Smooth muscle cell (in vitro differentiated cells): ENCODE measurements at regions not wholly inside any gene's neighbourhood (a gene's known extent, or its start where the extent isn't known, plus 50 kb on each side); places are given as distances from the start of the nearest gene placed in this dataset.

ENCODE experiments used
- DNase-seq: peaks from one replicate; lab custom pipeline; 2025; ENCODE audit not compliant: unreplicated experiment; lab: John Stamatoyannopoulos, UW
- H2AFZ ChIP-seq: fragments of 200-600 bp; sonication (generic); 2 replicates; pipeline ENCODE4 v1.6.0; 2016; ENCODE audit warnings: antibody characterized with exemption, low read depth, mild to moderate bottlenecking
- H3F3A ChIP-seq: fragments of 200-600 bp; sonication (generic); 2 replicates; pipeline ENCODE4 v1.6.0; 2017; ENCODE audit warnings: antibody characterized with exemption, low read depth
- H3K27ac ChIP-seq: fragments of 200-600 bp; sonication (generic); 2 replicates; pipeline ENCODE4 v1.5.1; 2016; ENCODE audit warnings: low read depth, mild to moderate bottlenecking
- H3K27me3 ChIP-seq: fragments of 200-600 bp; sonication (generic); 2 replicates; pipeline ENCODE4 v1.6.1; 2016; ENCODE audit warnings: low read depth, mild to moderate bottlenecking
- H3K36me3 ChIP-seq: fragments of 200-600 bp; sonication (generic); 2 replicates; pipeline ENCODE4 v1.5.1; 2016; ENCODE audit warnings: low read depth
- H3K4me1 ChIP-seq: fragments of 200-600 bp; sonication (generic); 2 replicates; pipeline ENCODE4 v1.5.1; 2016; ENCODE audit warnings: low read depth
- H3K4me2 ChIP-seq: fragments of 200-600 bp; sonication (generic); 2 replicates; pipeline ENCODE4 v1.6.0; 2016; ENCODE audit warnings: mild to moderate bottlenecking
- H3K4me3 ChIP-seq: fragments of 200-600 bp; sonication (generic); 2 replicates; pipeline ENCODE4 v1.5.1; 2016; ENCODE audit warnings: mild to moderate bottlenecking
- H3K79me2 ChIP-seq: fragments of 200-600 bp; sonication (generic); 2 replicates; pipeline ENCODE4 v1.6.0; 2016; ENCODE audit warnings: low read depth, mild to moderate bottlenecking
- H3K9ac ChIP-seq: fragments of 200-600 bp; sonication (generic); 2 replicates; pipeline ENCODE4 v1.6.0; 2016; ENCODE audit warnings: low read depth
- H3K9me3 ChIP-seq: fragments of 200-600 bp; sonication (generic); replicated peaks from 2 replicates; pipeline ENCODE4 v1.5.1; 2016; ENCODE audit warnings: low read depth
- H4K20me1 ChIP-seq: fragments of 200-600 bp; sonication (generic); 2 replicates; pipeline ENCODE4 v1.6.0; 2016; ENCODE audit warnings: low read depth
- WGBS: methylation state at CpG from one replicate; pipeline ENCODE4 v1.1.7; 2016; ENCODE audit warnings: low lambda C conversion rate; 5-methylcytosine and 5-hydroxymethylcytosine counted together
- TF ChIP-seq, protein P1 (sequence below): fragments of 200-600 bp; sonication (generic); IDR thresholded peaks from 2 replicates; pipeline ENCODE4 v1.5.1; 2017; ENCODE audit warnings: borderline replicate concordance, mild to moderate bottlenecking, antibody characterized with exemption; ENCODE audit not compliant: insufficient read depth, poor library complexity, severe bottlenecking

DNA sequence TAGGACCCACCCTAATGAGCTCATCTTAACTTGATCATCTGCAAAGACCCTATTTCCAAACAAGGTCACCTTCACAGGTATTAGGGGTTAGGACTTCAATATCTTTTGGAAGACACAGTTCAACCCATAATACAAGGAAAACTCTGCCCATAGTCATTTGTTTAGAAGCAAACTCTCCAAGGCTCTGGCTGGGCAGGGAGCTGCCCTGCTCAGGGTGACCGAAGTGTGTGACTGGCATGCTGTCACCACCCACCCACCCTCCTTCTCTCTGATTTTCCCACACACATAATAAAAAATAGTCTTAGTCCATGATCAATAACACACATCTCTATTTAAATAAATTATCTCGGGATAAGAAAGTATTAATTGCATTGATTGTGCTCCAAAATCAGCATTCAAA is 161.1 kb downstream of the KCTD15 start:
- no peaks in the 10 kb centered on the region for H3K9me3 ChIP-seq
- no peak overlapping the region for H2AFZ ChIP-seq
- no peaks in the 10 kb centered on the region for H3K79me2 ChIP-seq
- TF ChIP-seq, protein P1, sequence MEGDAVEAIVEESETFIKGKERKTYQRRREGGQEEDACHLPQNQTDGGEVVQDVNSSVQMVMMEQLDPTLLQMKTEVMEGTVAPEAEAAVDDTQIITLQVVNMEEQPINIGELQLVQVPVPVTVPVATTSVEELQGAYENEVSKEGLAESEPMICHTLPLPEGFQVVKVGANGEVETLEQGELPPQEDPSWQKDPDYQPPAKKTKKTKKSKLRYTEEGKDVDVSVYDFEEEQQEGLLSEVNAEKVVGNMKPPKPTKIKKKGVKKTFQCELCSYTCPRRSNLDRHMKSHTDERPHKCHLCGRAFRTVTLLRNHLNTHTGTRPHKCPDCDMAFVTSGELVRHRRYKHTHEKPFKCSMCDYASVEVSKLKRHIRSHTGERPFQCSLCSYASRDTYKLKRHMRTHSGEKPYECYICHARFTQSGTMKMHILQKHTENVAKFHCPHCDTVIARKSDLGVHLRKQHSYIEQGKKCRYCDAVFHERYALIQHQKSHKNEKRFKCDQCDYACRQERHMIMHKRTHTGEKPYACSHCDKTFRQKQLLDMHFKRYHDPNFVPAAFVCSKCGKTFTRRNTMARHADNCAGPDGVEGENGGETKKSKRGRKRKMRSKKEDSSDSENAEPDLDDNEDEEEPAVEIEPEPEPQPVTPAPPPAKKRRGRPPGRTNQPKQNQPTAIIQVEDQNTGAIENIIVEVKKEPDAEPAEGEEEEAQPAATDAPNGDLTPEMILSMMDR = no peak
- H3F3A ChIP-seq = no peaks in the 10 kb centered on the region
- no peak overlapping the region for H3K4me3 ChIP-seq
- H3K9ac ChIP-seq = no peak overlapping the region
- no peak for DNase-seq
- H3K4me2 ChIP-seq = no peak overlapping the region
- 90% methylated on average over 2 of the region's 2 CpGs for WGBS
- no peaks in the 10 kb centered on the region for H3K27me3 ChIP-seq
- no peaks in the 10 kb centered on the region for H3K36me3 ChIP-seq
- H3K4me1 ChIP-seq = no peaks in the 10 kb centered on the region
- H3K27ac ChIP-seq = no peak overlapping the region
- H4K20me1 ChIP-seq = no peaks in the 10 kb centered on the region

- Histone ChIP-seq H3K4me2 (no peak overlapping the region), H3K27me3 (no peaks in the 10 kb centered on the region), H3K27ac (no peak overlapping the region), H2AFZ (no peak overlapping the region), H3K4me1 (no peaks in the 10 kb centered on the region), H3K79me2 (no peaks in the 10 kb centered on the region), H4K20me1 (no peaks in the 10 kb centered on the region), H3K9ac (no peak overlapping the region), H3F3A (no peaks in the 10 kb centered on the region), H3K36me3 (no peaks in the 10 kb centered on the region), H3K9me3 (no peaks in the 10 kb centered on the region), H3K4me3 (no peak overlapping the region)
- WGBS = 79% methylated on average over 6 of the region's 6 CpGs
- DNase-seq = no peak
- TF ChIP-seq, protein P1 = no peak
Observed at GRCh38 chr19:33960566-33960965, 163.9 kb downstream of the KCTD15 start.

GRCh38 chr19:33962161-33962560 is 165.5 kb downstream of the KCTD15 start:
- no peak for DNase-seq
- H2AFZ ChIP-seq = no peak overlapping the region
- H4K20me1 ChIP-seq = no peaks in the 10 kb centered on the region
- H3K79me2 ChIP-seq = no peaks in the 10 kb centered on the region
- H3K27me3 ChIP-seq = no peaks in the 10 kb centered on the region
- TF ChIP-seq, protein P1 = no peak
- no peak overlapping the region for H3K27ac ChIP-seq
- 87% methylated on average over 2 of the region's 2 CpGs for WGBS
- no peaks in the 10 kb centered on the region for H3K36me3 ChIP-seq
- H3K4me3 ChIP-seq = no peak overlapping the region
- H3K4me1 ChIP-seq = no peaks in the 10 kb centered on the region
- H3K9me3 ChIP-seq = no peaks in the 10 kb centered on the region
- no peaks in the 10 kb centered on the region for H3F3A ChIP-seq
- H3K9ac ChIP-seq = no peak overlapping the region
- no peak overlapping the region for H3K4me2 ChIP-seq

DNA sequence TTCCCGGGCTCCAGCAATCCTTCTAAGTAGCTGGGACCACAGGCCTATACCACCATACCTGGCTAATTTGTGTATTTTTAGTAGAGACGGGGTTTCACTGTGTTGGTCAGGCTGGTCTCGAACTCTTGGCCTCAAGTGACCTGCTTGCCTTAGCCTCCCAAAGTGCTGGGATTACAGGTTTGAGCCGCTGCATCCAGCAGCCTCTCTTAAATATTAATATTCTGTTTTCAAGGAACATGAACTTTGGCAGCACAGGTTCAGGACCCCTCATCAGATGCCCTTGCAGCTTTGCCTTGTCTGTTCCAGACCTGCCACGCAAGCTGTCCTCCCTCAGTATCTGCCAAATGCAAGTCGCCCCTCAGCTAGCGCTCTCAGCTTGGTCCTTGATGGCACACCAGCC is 166.8 kb downstream of the KCTD15 start:
- 94% methylated on average over 7 of the region's 7 CpGs for WGBS
- TF ChIP-seq, protein P1 = no peak
- Histone ChIP-seq H3K27ac (no peak overlapping the region), H3K9me3 (no peaks in the 10 kb centered on the region), H2AFZ (no peak overlapping the region), H3K4me2 (no peak overlapping the region), H3K27me3 (no peaks in the 10 kb centered on the region), H3K4me1 (no peaks in the 10 kb centered on the region), H3K4me3 (no peak overlapping the region), H3F3A (no peaks in the 10 kb centered on the region), H4K20me1 (no peaks in the 10 kb centered on the region), H3K36me3 (no peaks in the 10 kb centered on the region), H3K79me2 (no peaks in the 10 kb centered on the region), H3K9ac (no peak overlapping the region)
- DNase-seq = no peak
